C4-2B (cell line): ENCODE measurements at regions not wholly inside any gene's neighbourhood (a gene's known extent, or its start where the extent isn't known, plus 50 kb on each side); places are given as distances from the start of the nearest gene placed in this dataset.

Source experiments
- H3K27ac ChIP-seq: fragments of 450-650 bp; 2 replicates; pipeline ENCODE4 v1.5.1; 2017
- CTCF ChIP-seq: fragments of 450-650 bp; conservative IDR thresholded peaks from 2 replicates; pipeline ENCODE4 v1.5.1; 2017; ENCODE audit warnings: mild to moderate bottlenecking
- ZFX ChIP-seq: fragments of 450-650 bp; IDR thresholded peaks from 2 replicates; pipeline ENCODE4 v1.6.1; 2017

DNA sequence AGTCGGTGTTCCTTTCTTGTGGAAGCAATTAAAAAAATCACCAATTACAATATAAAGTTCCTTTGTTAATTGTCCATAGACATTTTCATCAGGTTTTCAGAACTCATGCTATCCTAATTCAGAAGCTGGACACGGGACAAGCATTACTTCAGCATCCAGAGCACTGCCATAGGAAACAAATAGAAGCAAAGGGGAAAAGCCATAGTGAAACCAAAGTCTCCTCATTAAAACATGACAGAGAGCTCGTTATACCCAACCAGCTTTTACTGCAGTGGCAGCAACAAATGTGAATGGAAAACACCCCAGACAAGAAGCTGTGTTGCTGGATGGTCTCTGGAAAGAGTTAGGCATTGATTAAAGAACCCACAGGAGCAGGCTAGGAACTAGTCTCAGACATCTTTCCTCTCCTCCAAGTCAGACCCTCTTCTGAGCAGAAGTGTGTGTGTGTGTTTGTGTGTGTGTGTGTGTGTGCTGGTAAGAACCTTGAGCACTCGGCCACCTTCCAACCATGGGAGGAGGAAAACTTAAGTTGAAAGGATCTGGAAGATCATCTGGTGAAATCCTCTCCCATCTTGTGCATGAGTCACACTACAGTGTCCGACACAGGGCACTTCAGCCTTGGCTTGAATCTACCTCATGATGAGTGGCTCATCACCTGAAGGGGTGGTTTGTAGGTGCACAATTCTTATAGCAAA is 162.6 kb upstream of the ADAMTS16 start:
- no peak for TF ChIP-seq ZFX
- no peak for TF ChIP-seq CTCF

DNA sequence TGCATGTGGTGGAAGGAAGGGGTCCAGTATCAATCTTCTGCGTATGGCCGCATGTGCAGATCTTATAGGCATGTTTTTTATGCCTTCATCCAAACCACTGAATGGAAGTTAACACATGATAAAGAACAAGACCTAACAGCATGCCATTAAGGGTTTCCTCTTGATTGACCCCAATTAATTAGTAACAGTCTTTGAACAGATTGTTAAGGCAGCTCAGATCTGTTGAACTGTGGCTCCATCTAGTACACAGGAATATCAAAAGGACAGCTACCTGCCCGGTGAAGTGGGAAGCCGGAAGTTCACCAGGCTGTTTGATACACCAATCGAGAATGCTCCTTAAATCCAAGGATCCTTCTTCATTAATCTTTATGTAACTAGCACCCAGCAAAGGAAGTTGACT is 159.9 kb upstream of the ADAMTS16 start:
- TF ChIP-seq ZFX (no peak), CTCF (no peak)
- no peak overlapping the region for H3K27ac ChIP-seq

More for the DNA sequence above, 162.6 kb upstream of the ADAMTS16 start:
- H3K27ac ChIP-seq: no peak overlapping the region

DNA sequence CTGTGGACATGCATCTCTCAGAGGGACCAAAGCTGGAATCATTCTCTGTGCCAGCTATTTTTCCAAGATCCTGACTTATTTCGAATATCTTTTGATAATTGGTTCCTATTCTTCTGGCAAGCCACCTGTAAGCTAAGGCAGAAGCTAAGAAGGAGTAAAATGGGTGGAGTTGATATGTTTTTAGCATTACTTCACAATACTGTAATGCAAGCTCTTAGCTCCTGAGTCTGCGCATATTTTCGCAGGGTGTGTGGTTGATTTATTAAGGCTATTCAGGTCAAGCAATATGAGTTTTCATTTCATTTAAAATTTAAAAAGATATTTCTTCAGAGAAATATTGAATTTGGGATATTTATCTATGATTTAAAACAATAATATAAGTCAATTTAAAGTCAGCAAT is 158.5 kb upstream of the ADAMTS16 start:
- TF ChIP-seq CTCF (no peak), ZFX (no peak)
- no peak overlapping the region for H3K27ac ChIP-seq

DNA sequence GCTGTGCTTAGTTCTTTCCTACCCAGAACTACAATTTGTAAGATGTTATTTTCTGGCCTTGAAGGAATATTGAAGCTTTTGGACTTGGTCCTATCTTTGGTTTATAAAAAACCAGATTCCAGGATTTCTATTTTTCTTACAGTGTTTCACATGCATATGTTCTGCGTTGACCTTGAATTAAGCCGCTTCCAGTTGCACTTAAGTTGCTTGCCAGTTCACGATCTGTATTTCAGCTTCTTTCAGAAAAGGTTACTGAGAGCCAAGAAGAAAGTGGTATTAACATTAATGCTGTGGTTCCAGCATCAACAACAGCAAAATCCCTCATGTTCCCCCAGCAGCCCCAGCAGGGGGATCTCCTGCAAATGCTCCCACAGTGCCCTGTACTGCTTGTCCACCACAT is 156.4 kb upstream of the ADAMTS16 start:
- H3K27ac ChIP-seq: no peak overlapping the region
- TF ChIP-seq CTCF (no peak), ZFX (no peak)

DNA sequence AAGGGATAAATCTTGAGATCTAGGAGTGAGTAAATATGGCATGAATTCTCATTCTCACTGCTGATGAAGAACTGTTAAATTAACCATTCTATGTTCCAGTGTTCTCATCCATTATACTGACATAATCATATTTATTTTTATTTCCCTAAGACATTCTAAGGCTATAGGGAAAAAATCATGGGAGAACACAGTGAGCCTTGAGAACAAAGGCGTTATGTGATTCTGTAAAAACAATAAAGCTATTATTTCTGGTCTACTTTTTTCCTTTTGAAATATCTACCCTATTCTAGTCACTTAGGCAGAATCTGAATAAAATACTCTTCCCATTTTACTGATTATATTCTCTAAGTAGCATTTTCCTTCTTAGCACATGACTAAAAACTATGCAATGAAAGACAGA is 155.7 kb upstream of the ADAMTS16 start:
- TF ChIP-seq CTCF: no peak
- TF ChIP-seq ZFX: no peak
- H3K27ac ChIP-seq: no peak overlapping the region

- H3K27ac ChIP-seq: no peak overlapping the region
- no peak for TF ChIP-seq CTCF
Observed at GRCh38 chr5:4987431-4987830, 152.7 kb upstream of the ADAMTS16 start.

DNA sequence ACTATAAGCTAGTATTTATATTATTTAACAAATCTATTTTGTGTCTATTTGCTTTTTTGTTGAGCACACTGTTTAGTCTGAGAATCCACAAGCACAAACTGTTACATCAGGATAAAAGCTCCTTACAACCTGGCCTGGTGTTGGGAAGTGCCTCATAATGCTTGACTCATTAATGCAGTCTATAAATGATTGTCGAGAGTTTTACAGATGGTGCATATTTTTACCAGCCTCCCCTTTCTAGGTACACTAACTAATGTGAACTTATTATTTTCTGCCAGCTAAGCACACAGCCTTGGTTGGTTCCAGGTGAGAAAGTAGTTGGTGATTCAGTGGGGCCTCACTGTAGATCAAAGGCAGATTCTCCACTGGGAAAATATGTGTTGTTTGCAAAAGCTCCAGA is 151.0 kb upstream of the ADAMTS16 start:
- no peak overlapping the region for H3K27ac ChIP-seq
- no peak for TF ChIP-seq ZFX
- no peak for TF ChIP-seq CTCF
